Stomach (tissue), 8 donors: ENCODE measurements at regions not wholly inside any gene's neighbourhood (a gene's known extent, or its start where the extent isn't known, plus 50 kb on each side); places are given as distances from the start of the nearest gene placed in this dataset.

Source experiments
- DNase-seq, 2 donors: peaks; one replicate each; pipeline versions ENCODE4 v3.0.0 to v3.0.0-alpha.2; 2013 to 2019
- H3K27ac ChIP-seq, 5 donors: fragments of 200-600 bp in 4 of 5; sonication (generic) in 4 of 5; one replicate each; pipeline ENCODE4 v1.5.1; 2013 to 2019; ENCODE audit warnings: mild to moderate bottlenecking in 1 of 5, moderate library complexity in 1 of 5
- H3K27me3 ChIP-seq, 3 donors: fragments of 200-600 bp; sonication (generic); one replicate each; pipeline ENCODE4 v1.5.1; 2017 to 2019; ENCODE audit warnings: mixed run types in 1 of 3
- H3K36me3 ChIP-seq, 4 donors: fragments of 200-600 bp; sonication (generic); 1 replicate in 3 of 4; 2 replicates in 1 of 4; pipeline ENCODE4 v1.5.1; 2016 to 2019
- H3K4me1 ChIP-seq, 4 donors: fragments of 200-600 bp; sonication (generic); one replicate each; pipeline ENCODE4 v1.5.1; 2016 to 2019
- H3K4me3 ChIP-seq, 4 donors: fragments of 200-600 bp; sonication (generic) in 3 of 4; one replicate each; pipeline ENCODE4 v1.5.1; 2016 to 2019; ENCODE audit warnings: mild to moderate bottlenecking in 1 of 4
- H3K9me3 ChIP-seq, 4 donors: fragments of 200-600 bp; sonication (generic); one replicate each; pipeline ENCODE4 v1.5.1; 2016 to 2019
- CTCF ChIP-seq, 7 experiments: fragments of 450-650 bp in 4 of 7; fragments of 200-600 bp in 3 of 7; sonication (generic) in 3 of 7; IDR thresholded peaks; one replicate each; pipeline ENCODE4 v1.5.1; 2016 to 2019; ENCODE audit warnings: antibody characterized with exemption in 7 of 7, control low read depth in 2 of 7, mild to moderate bottlenecking in 1 of 7
- EP300 ChIP-seq: sonication (generic); formaldehyde crosslinking; IDR thresholded peaks from one replicate; pipeline ENCODE4 v1.6.1; 2017; ENCODE audit warnings: antibody characterized with exemption
- POLR2A ChIP-seq, 4 donors: fragments of 450-650 bp; IDR thresholded peaks; one replicate each; pipeline ENCODE4 v1.6.1; 2016; ENCODE audit warnings: antibody characterized with exemption in 4 of 4, control low read depth in 2 of 4, mild to moderate bottlenecking in 1 of 4, moderate library complexity in 1 of 4
- POLR2AphosphoS5 ChIP-seq, 3 donors: sonication (generic); formaldehyde crosslinking; IDR thresholded peaks; one replicate each; pipeline ENCODE4 v1.6.1; 2016; ENCODE audit warnings: antibody characterized with exemption in 3 of 3
- WGBS, 5 donors: extraction: QIAGEN DNeasy Blood & Tissue Kit in 3 of 5; methylation state at CpG; one replicate each; pipeline versions ENCODE4 v1.1.5 to v1.1.7; 2013 to 2018; 5-methylcytosine and 5-hydroxymethylcytosine counted together
- intact Hi-C: fragments of 100-400 bp; cut with DNase I; formaldehyde crosslinking; loops from one replicate; pipeline ENCODE4 v1.15.1; 2023; ENCODE audit warnings: low total_unique reads
- donor health status: healthy with polysubstance abuse.
- donor health status: Bipolar disorder and iron deficiency.
- donor health status: healthy.

- Histone ChIP-seq H3K36me3 (no peaks in the 10 kb centered on the region), H3K27me3 (no peaks in the 10 kb centered on the region), H3K4me3 (no peak overlapping the region), H3K4me1 (no peaks in the 10 kb centered on the region), H3K9me3 (no peaks in the 10 kb centered on the region), H3K27ac (no peak overlapping the region)
- no peak for DNase-seq
- WGBS, 5 donors, result 78 to 88% (median 83%) methylated on average over 1 of the region's 1 CpG
- intact Hi-C loops, result no loop called here
- TF ChIP-seq POLR2AphosphoS5 (IDR thresholded peaks at IDR 0.05) (no peak), CTCF (IDR thresholded peaks at IDR 0.05) (no peak), EP300 (no peak), POLR2A (IDR thresholded peaks at IDR 0.05) (no peak)
Measured at GRCh38 chr7:46551603-46552002, 630.5 kb upstream of the IGFBP3 start.

GRCh38 chr7:46550864-46551263, 629.8 kb upstream of the IGFBP3 start:
- no peaks in the 10 kb centered on the region for H3K27me3 ChIP-seq
- no peaks in the 10 kb centered on the region for H3K4me1 ChIP-seq
- no peak overlapping the region for H3K4me3 ChIP-seq
- intact Hi-C loops, result no loop called here
- no peak for DNase-seq
- WGBS, 5 donors, result 65 to 79% (median 71%) methylated on average over 5 of the region's 5 CpGs
- no peaks in the 10 kb centered on the region for H3K9me3 ChIP-seq
- H3K27ac ChIP-seq, result no peak overlapping the region
- no peaks in the 10 kb centered on the region for H3K36me3 ChIP-seq
- no peak for TF ChIP-seq CTCF (IDR thresholded peaks at IDR 0.05)
- TF ChIP-seq POLR2AphosphoS5 (IDR thresholded peaks at IDR 0.05), result no peak
- no peak for TF ChIP-seq POLR2A (IDR thresholded peaks at IDR 0.05)
- TF ChIP-seq EP300, result no peak

- TF ChIP-seq EP300 (no peak), CTCF (IDR thresholded peaks at IDR 0.05) (no peak), POLR2AphosphoS5 (IDR thresholded peaks at IDR 0.05) (no peak), POLR2A (IDR thresholded peaks at IDR 0.05) (no peak)
- DNase-seq, result no peak
- Histone ChIP-seq H3K9me3 (no peaks in the 10 kb centered on the region), H3K4me1 (no peaks in the 10 kb centered on the region), H3K27me3 (no peaks in the 10 kb centered on the region), H3K36me3 (no peaks in the 10 kb centered on the region), H3K27ac (no peak overlapping the region), H3K4me3 (no peak overlapping the region)
- intact Hi-C loops, result no loop called here
- 74 to 86% (median 84%) methylated on average over 3 of the region's 3 CpGs for WGBS, 5 donors
Measured at GRCh38 chr7:46549892-46550639, 629.0 kb upstream of the IGFBP3 start.

GRCh38 chr7:46549347-46549746, 628.3 kb upstream of the IGFBP3 start:
- no peak for DNase-seq
- intact Hi-C loops, result no loop called here
- Histone ChIP-seq H3K4me3 (no peak overlapping the region), H3K4me1 (no peaks in the 10 kb centered on the region), H3K27ac (no peak overlapping the region), H3K36me3 (no peaks in the 10 kb centered on the region), H3K9me3 (no peaks in the 10 kb centered on the region), H3K27me3 (no peaks in the 10 kb centered on the region)
- 45 to 68% (median 60%) methylated on average over 1 of the region's 1 CpG for WGBS, 5 donors
- no peak for TF ChIP-seq POLR2AphosphoS5 (IDR thresholded peaks at IDR 0.05)
- TF ChIP-seq CTCF (IDR thresholded peaks at IDR 0.05), result no peak
- TF ChIP-seq EP300, result no peak
- no peak for TF ChIP-seq POLR2A (IDR thresholded peaks at IDR 0.05)
